SH-SY5Y (cell line): ENCODE measurements at regions not wholly inside any gene's neighbourhood (a gene's known extent, or its start where the extent isn't known, plus 50 kb on each side); places are given as distances from the start of the nearest gene placed in this dataset.

Experiments
- GATA2 ChIP-seq: IDR thresholded peaks from 2 replicates; pipeline ENCODE4 v1.6.1; 2011; ENCODE audit warnings: mild to moderate bottlenecking, low read depth, low read length
- GATA3 ChIP-seq: IDR thresholded peaks from 2 replicates; pipeline ENCODE4 v1.6.1; 2011; ENCODE audit warnings: low read depth, mild to moderate bottlenecking, low read length, moderate library complexity

DNA sequence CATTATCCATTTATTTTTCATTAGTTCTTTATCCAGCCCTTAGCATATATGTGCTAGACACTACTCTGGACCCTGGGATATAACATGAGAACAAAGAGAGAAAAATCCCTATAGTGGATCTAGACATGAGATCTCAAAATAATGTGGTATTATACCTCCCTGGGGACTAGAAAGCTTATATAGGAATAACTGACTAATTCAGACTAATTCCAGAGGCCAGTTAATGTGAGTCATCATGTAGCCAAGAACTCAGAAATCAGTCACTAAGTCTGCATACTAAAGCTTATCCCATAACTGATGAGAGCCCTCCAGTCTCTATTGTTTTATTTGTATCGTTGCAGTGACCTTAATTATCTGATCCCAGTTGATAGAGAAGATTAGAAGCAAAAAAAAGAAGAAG, 267.1 kb upstream of the RGS6 start:
- TF ChIP-seq GATA3 (no peak), GATA2 (no peak)
